GM12875 (cell line): ENCODE measurements at regions not wholly inside any gene's neighbourhood (a gene's known extent, or its start where the extent isn't known, plus 50 kb on each side); places are given as distances from the start of the nearest gene placed in this dataset.
"Not testable (repeated sequence)": the region's sequence is repeated elsewhere in the genome, so short reads cannot be mapped to it uniquely, and the experiment has no call there.

Experiments
- H3K4me3 ChIP-seq: one replicate; pipeline ENCODE4 v1.5.1; 2011; ENCODE audit warnings: low read depth, low read length, control low read depth
- CTCF ChIP-seq: IDR thresholded peaks from 2 replicates; pipeline ENCODE4 v1.5.1; 2011; ENCODE audit warnings: low read depth, mild to moderate bottlenecking, control low read depth, inconsistent platforms, low read length, moderate library complexity, borderline replicate concordance; ENCODE audit not compliant: insufficient read depth

GRCh38 chr16:77488652-77489051 lies 53.8 kb upstream of the ADAMTS18 start:
- no peak for TF ChIP-seq CTCF
- H3K4me3 ChIP-seq = no peak overlapping the region

GRCh38 chr16:77491091-77491490 lies 56.3 kb upstream of the ADAMTS18 start:
- no peak overlapping the region for H3K4me3 ChIP-seq
- TF ChIP-seq CTCF = no peak

GRCh38 chr16:77496934-77497333 lies 62.1 kb upstream of the ADAMTS18 start:
- TF ChIP-seq CTCF = no peak
- H3K4me3 ChIP-seq = no peak overlapping the region

DNA sequence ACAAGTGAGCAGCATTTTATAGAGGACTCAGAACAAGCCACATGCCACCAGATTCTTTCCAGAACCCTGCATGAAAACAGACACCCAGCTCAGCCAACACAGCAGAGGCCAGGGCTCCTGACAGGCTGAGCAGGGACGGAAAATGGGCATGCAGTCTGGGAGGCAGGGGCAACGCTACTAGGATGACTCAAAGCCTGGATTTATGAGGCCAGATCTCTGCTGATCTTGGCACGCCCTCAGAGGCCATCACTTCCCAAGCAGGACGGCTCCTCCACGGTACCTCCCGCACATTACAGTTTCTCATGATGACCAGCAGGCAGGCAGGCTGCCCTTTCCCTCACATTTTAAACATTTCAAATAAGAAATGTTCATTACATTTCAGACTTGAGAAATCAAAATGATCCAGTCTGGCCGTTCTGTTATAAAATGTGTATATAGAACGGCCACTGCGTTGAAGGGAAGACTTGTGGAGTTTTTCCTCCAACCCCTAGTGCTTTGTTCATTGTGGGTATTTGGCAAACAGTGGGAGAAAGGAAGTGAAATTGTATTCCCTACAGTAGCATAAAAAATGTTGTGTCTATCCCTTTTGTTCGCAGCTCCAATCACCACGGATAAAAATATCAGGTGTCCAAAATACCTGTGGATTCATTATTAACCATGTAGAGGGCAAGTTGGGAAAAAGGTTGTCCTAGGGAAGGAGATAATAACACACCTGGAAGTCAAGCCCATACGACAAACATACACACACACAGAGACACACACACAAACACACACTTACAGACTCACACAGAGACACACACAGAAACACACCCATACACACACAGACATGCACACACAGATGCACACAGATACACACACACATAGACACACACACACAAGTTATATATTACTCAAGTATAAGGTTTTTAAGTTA lies 64.8 kb upstream of the ADAMTS18 start:
- no peak for TF ChIP-seq CTCF
- H3K4me3 ChIP-seq = no peak overlapping the region

GRCh38 chr16:77500286-77500598 lies 65.4 kb upstream of the ADAMTS18 start:
- TF ChIP-seq CTCF = no peak
- H3K4me3 ChIP-seq = no peak overlapping the region

GRCh38 chr16:77500934-77501664 lies 66.3 kb upstream of the ADAMTS18 start:
- no peak for TF ChIP-seq CTCF
- H3K4me3 ChIP-seq = no peak overlapping the region

DNA sequence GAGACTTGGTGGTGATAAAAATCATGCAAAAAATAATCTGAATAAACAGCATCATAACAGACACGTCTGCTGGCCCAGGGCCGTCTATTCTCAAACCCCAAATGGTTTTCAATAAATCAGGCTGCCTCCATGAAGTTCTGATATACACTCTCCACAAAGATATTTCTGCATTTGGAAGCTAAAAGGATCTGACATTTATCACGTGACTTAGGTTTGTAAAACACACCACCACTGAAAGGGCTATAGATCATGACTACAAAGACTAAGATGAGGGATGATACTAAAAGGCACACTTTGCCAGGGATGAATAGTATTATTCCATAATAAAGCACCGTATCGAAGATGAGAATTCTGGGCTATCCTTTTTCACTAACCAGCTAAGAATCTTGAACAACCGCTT lies 67.6 kb upstream of the ADAMTS18 start:
- no peak overlapping the region for H3K4me3 ChIP-seq
- no peak for TF ChIP-seq CTCF

DNA sequence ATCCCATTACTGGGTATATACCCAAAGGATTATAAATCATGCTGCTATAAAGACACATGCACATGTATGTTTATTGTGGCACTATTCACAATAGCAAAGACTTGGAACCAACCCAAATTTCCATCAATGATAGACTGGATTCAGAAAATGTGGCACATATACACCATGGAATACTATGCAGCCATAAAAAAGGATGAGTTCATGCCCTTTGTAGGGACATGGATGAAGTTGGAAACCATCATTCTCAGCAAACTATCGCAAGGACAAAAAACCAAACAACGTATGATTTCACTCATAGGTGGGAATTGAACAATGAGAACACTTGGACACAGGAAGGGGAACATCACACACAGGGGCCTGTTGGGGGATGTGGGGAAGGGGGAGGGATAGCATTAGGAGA lies 71.7 kb upstream of the ADAMTS18 start:
- H3K4me3 ChIP-seq = not testable (repeated sequence)
